ENCODE measurements at regions not wholly inside any gene's neighbourhood (a gene's known extent, or its start where the extent isn't known, plus 50 kb on each side); places are given as distances from the start of the nearest gene placed in this dataset.

DNA sequence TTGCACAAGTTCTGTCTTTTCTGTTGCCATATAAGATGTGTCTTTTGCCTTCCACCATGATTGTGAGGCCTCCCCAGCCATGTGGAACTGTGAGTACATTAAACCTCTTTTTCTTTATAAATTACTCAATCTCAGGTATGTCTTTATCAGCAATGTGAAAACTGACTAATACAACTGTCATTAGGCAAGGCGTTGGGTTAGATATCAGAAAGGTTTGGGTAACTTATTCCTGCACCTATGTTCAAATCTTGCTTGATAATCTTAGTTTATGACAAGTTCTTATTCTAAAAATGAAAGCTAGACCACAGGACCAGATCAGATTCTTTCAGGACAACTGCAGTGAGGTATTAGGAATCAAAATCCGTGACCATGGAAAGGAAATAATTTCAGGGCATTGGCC, 160.6 kb upstream of the BDNF start (continued):
- no peak for TF ChIP-seq REST (IDR thresholded peaks at IDR 0.05; ENCODE audit: low read depth)
- no peak for TF ChIP-seq ZNF274 (IDR thresholded peaks at IDR 0.05; ENCODE audit: low read depth, low read length)
- TF ChIP-seq, protein P1, sequence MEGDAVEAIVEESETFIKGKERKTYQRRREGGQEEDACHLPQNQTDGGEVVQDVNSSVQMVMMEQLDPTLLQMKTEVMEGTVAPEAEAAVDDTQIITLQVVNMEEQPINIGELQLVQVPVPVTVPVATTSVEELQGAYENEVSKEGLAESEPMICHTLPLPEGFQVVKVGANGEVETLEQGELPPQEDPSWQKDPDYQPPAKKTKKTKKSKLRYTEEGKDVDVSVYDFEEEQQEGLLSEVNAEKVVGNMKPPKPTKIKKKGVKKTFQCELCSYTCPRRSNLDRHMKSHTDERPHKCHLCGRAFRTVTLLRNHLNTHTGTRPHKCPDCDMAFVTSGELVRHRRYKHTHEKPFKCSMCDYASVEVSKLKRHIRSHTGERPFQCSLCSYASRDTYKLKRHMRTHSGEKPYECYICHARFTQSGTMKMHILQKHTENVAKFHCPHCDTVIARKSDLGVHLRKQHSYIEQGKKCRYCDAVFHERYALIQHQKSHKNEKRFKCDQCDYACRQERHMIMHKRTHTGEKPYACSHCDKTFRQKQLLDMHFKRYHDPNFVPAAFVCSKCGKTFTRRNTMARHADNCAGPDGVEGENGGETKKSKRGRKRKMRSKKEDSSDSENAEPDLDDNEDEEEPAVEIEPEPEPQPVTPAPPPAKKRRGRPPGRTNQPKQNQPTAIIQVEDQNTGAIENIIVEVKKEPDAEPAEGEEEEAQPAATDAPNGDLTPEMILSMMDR (IDR thresholded peaks at IDR 0.05 in 2 of 3, conservative IDR thresholded peaks at IDR 0.05 in 1 of 3; ENCODE audit: borderline replicate concordance in 1 of 3, insufficient read depth in 1 of 3, low read depth in 2 of 3, low read length in 2 of 3) = no peak
- no peak for TF ChIP-seq POLR2A (IDR thresholded peaks at IDR 0.05; ENCODE audit: borderline replicate concordance, extremely low read depth, insufficient read depth, insufficient read length)
- no peak for TF ChIP-seq RAD21 (IDR thresholded peaks at IDR 0.05; ENCODE audit: low read depth)
- TF ChIP-seq SIN3A (IDR thresholded peaks at IDR 0.05; ENCODE audit: low read depth) = no peak

DNA sequence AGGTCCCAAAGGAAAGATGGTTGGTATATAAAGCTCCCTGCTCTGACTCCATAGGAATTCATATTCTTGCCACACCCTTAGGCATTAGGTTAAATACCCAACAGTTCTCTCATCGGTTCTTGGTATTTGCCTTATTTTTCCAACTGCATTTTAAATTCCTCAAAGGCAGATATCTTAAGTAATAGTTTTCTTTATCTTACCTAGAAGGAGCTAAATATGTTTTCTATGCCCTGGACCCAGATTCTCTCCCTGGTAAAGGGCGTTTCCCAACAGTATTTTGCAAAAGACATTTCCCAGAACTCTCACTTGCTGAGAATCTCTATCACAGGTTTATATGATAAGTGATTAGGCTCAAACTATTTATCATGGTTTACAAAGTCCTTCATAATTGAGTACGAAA, 158.6 kb upstream of the BDNF start:
- H3K9me3 ChIP-seq (ENCODE audit: control insufficient read depth in 1 of 2, insufficient read depth in 1 of 2, low read depth in 1 of 2, low read length in 2 of 2) = no peaks in the 10 kb centered on the region
- ChIA-PET POLR2A (no interaction called here), RAD21 (ENCODE audit: low non-redundant PET in 1 of 2, low total read pairs in 2 of 2, uncharacterized antibody in 2 of 2, unreplicated experiment in 2 of 2) (no interaction called here), CTCF (no interaction called here)
- peaks cover 0 to 19% of the 10 kb centered on the region in 2 experiments; a peak in 2 of 4 replicates for H3K4me1 ChIP-seq (ENCODE audit: control insufficient read depth in 1 of 2, insufficient read depth in 2 of 2, low read length in 2 of 2)
- no peak overlapping the region for H3K4me3 ChIP-seq (replicated peaks in 1 of 2; ENCODE audit: low read depth in 1 of 2, low read length in 2 of 2)
- no TSS peak for BruUV-seq (replicated peaks)
- no peaks in the 10 kb centered on the region for H3K36me3 ChIP-seq (ENCODE audit: control insufficient read depth in 1 of 2, insufficient read depth in 2 of 2, low read length in 2 of 2)
- H4K20me1 ChIP-seq (ENCODE audit: insufficient read depth) = no peaks in the 10 kb centered on the region
- H3K4me2 ChIP-seq (ENCODE audit: low read length) = no peak overlapping the region
- intact Hi-C loops (cut with micrococcal nuclease) = loop anchor here (10.0 kb wide), 1 partner anchor 666 kb away; no protein-coding TSS in a partner anchor
- H3K27me3 ChIP-seq (ENCODE audit: insufficient read depth, low read length) = no peaks in the 10 kb centered on the region
- H3K27ac ChIP-seq (ENCODE audit: low read depth, low read length) = no peak overlapping the region
- no peak for TF ChIP-seq SP1 (IDR thresholded peaks at IDR 0.05; ENCODE audit: low read depth)
- H3K9ac ChIP-seq (ENCODE audit: low read length) = no peak overlapping the region
- H3K79me2 ChIP-seq (ENCODE audit: insufficient read depth, low read length) = no peaks in the 10 kb centered on the region
- ATAC-seq (no peak), DNase-seq (ENCODE audit: low read depth, low spot score) (no peak)
- no peaks in the 10 kb centered on the region for H3K9me2 ChIP-seq (ENCODE audit: insufficient read depth)
- H2AFZ ChIP-seq (ENCODE audit: low read depth, low read length, poor library complexity, severe bottlenecking) = no peak overlapping the region
